GM21423 (cell line): ENCODE measurements at regions not wholly inside any gene's neighbourhood (a gene's known extent, or its start where the extent isn't known, plus 50 kb on each side); places are given as distances from the start of the nearest gene placed in this dataset.

Experiments used
- ATAC-seq: cut with Tn5 transposase; IDR thresholded peaks from one replicate; pipeline ENCODE4 v1.9.1; 2021; ENCODE audit warnings: mild to moderate bottlenecking, moderate library complexity; ENCODE audit not compliant: unreplicated experiment

- no peak for ATAC-seq
Measured at GRCh38 chr11:122186439-122187080, 70.5 kb upstream of the BLID start.

DNA sequence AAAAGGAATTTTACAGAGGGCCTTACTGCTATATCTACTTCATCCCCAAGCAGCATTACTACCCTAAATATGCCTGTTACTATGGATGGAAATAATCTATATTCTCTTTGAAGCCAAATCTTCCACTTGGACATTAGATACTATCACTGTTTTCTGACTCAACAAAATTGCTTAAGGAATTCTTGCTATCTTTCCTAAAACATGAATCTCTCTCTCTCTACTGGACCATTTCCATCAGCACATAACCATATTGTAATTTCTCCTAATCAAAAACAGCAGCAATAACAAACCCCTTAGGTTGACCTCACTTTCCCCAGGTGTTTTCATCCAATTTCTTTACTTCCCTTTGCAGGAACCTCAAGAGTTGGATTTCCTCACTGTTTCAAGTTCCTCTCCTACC is 67.9 kb upstream of the BLID start:
- no peak for ATAC-seq

GRCh38 chr11:122181893-122182292 is 65.9 kb upstream of the BLID start:
- ATAC-seq = no peak

- ATAC-seq = no peak
Measured at GRCh38 chr11:122181372-122181771, 65.4 kb upstream of the BLID start.

DNA sequence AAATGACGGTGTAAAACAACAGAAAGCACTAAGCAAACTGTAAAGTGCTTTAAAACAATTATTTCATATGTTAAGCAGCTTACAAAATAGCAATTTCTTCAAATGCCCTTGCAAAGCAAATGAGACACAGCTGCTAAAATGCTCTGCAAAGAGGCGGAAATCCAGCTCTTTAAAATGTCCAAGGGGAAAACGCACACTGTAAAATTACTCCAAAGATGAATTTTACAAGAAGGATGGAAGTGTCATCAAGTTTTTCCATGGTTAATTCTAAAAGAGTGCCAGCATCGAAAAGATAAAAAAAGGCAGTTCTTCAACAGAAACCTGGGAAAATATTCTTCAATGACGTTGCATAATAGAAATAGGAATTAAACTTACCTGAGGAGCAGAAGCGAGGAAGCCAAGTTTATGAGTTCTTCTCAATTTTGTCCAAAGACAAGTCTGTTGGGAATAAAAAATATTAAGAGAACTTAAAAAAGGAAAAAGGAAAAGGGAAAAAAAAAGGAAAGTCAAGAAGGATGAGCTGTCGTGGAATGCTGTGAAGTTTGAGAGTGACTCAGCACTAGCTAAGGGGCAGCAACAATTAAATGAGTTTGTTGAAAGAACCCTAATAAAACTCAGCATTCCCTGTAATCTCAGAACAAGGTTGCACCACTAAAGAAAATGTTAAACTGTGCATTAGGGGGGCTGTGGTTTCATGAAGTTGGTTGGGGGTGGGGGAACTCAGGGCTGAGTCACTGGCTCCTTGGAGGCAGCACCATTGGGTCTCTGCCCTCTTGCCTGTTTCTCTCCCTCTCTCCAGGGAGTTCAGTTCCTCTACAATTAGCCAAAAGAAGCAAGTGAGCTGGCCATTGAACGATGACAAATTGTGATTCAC is 64.2 kb upstream of the BLID start:
- no peak for ATAC-seq

GRCh38 chr11:122178795-122179194 is 62.8 kb upstream of the BLID start:
- ATAC-seq = no peak

DNA sequence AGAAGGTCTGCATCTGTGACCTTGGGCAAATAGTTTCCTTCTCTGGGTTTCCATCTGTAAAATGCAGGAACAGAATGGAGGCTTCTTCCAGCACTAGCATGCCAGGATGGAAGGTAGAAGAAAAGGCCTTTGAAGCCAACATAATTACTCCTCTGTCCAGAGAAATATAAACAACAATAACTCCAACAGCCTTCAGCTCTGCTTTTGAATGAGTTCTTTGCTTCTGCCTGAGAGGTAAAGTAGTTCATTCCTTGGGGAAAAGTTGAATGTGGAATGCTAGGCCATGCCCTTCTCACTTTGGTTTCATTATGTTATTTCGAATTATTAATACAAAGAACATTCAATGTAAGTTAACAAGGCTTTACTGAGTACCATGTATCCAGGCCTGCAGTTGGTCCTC is 61.2 kb upstream of the BLID start:
- no peak for ATAC-seq

- ATAC-seq = no peak
Measured at GRCh38 chr11:122176651-122177050, 60.6 kb upstream of the BLID start.

DNA sequence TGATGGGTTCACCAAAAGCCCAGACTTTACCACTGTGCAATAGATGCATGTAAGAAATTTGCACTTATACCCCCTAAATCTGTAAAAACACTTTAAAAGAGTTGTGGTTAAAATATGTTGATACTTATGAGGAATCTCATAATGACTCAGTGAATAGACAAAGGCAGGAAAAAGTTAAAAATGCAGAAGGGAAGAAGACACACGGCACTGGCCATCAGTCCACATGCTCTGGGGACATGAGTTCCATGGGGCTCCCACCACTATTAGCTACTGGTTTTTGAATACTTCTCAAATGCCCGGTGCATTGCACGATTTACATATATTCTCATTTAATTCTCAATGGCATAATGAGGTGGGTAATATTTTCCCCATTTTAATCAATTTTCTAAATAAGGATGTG is 59.3 kb upstream of the BLID start:
- no peak for ATAC-seq

- ATAC-seq = no peak
Measured at GRCh38 chr11:122173587-122173986, 57.6 kb upstream of the BLID start.

GRCh38 chr11:122173074-122173450 is 57.0 kb upstream of the BLID start:
- no peak for ATAC-seq

- no peak for ATAC-seq
Measured at GRCh38 chr11:122172352-122173073, 56.5 kb upstream of the BLID start.

DNA sequence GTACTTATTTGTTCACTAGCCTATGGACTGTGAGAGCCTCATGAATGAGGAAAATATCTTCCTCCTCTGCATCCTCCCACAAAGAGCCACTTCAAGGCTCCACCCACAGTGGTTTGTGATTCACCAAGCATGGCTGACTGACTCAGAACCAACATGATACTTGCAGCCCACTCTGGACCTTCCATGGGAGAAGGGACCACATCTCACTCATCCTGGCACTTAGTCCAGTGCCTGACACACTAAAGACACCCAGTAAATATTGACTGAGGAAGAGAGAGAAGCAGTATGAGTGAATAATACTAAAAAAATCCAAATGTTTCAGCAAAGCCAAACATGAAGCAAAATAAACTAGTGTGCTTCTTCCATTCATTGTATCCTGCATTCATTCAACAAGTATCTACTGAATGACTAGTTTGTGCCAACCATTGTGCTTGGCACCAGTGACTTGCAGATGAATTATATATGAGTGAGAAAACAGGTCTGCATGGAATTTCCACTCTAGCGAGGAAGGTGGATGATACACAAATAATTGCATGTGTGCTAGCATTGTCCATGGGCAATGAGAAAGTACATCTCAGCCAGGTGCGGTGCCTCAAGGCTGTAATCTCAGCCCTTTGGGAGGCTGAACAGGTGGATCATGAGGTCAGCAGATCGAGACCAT is 54.9 kb upstream of the BLID start:
- ATAC-seq = no peak

GRCh38 chr11:122168218-122168617 is 52.2 kb upstream of the BLID start:
- no peak for ATAC-seq

GRCh38 chr11:122167100-122167499 is 51.1 kb upstream of the BLID start:
- no peak for ATAC-seq

- ATAC-seq = no peak
Measured at GRCh38 chr11:122165607-122166371, 49.8 kb upstream of the BLID start.
